ENCODE measurements at regions not wholly inside any gene's neighbourhood (a gene's known extent, or its start where the extent isn't known, plus 50 kb on each side); places are given as distances from the start of the nearest gene placed in this dataset.

DNA sequence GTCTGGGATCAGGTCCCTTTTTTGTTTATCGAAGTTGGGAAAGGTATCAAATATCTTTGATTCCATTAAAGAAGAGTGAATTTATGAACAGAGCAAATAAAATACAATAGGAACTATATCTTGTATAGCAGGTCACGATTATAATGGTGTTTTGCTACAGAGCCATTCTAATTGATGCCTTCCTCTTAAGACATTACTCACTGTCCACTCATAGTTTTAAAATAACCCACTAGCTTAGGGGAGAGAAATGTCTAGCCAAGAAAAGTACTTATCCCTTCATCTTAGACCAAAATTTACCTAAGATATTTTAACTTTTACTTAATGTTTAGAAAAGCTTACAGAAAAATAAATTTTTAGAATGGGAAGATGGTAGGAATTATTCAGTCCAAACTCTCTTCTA is 112.0 kb upstream of the PABPC4L start:
- TF ChIP-seq, protein P1, sequence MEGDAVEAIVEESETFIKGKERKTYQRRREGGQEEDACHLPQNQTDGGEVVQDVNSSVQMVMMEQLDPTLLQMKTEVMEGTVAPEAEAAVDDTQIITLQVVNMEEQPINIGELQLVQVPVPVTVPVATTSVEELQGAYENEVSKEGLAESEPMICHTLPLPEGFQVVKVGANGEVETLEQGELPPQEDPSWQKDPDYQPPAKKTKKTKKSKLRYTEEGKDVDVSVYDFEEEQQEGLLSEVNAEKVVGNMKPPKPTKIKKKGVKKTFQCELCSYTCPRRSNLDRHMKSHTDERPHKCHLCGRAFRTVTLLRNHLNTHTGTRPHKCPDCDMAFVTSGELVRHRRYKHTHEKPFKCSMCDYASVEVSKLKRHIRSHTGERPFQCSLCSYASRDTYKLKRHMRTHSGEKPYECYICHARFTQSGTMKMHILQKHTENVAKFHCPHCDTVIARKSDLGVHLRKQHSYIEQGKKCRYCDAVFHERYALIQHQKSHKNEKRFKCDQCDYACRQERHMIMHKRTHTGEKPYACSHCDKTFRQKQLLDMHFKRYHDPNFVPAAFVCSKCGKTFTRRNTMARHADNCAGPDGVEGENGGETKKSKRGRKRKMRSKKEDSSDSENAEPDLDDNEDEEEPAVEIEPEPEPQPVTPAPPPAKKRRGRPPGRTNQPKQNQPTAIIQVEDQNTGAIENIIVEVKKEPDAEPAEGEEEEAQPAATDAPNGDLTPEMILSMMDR (IDR thresholded peaks at IDR 0.05), result no peak
- Histone ChIP-seq H3K4me1 (no peaks in the 10 kb centered on the region), H3K36me3 (no peaks in the 10 kb centered on the region), H3K27me3 (no peaks in the 10 kb centered on the region), H3K9me3 (no peaks in the 10 kb centered on the region), H3K27ac (no peak overlapping the region), H3K9ac (ENCODE audit: low read depth in 2 of 2, low read length in 2 of 2) (no peak overlapping the region), H3K4me3 (no peak overlapping the region)
- no peak for DNase-seq
- intact Hi-C loops (cut with DNase I), result no loop called here

DNA sequence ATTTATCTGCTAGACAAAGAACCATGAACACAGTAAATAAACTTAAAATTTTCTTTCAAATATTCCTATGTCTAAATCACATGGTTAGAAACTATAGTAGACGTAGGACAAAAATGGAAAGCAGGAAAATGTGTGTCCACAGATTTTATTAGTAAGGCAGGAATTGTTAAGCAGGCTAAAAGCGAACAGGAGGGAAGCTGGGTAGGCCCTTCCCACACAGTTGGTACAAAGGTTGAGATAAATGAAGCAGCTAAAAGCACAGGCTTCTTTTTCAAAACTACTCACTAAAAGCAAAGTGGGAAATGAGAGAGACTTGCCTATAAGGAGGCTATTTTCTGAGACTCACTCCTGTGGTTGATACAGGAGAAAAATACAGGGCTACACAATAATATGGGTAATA is 108.1 kb upstream of the PABPC4L start:
- Histone ChIP-seq H3K36me3 (no peaks in the 10 kb centered on the region), H3K4me3 (no peak overlapping the region), H3K27ac (no peak overlapping the region), H3K27me3 (no peaks in the 10 kb centered on the region), H3K9ac (ENCODE audit: low read depth in 2 of 2, low read length in 2 of 2) (no peak overlapping the region), H3K4me1 (no peaks in the 10 kb centered on the region), H3K9me3 (no peaks in the 10 kb centered on the region)
- intact Hi-C loops (cut with DNase I), result no loop called here
- no peak for DNase-seq
- TF ChIP-seq, protein P1 (IDR thresholded peaks at IDR 0.05), result no peak

DNA sequence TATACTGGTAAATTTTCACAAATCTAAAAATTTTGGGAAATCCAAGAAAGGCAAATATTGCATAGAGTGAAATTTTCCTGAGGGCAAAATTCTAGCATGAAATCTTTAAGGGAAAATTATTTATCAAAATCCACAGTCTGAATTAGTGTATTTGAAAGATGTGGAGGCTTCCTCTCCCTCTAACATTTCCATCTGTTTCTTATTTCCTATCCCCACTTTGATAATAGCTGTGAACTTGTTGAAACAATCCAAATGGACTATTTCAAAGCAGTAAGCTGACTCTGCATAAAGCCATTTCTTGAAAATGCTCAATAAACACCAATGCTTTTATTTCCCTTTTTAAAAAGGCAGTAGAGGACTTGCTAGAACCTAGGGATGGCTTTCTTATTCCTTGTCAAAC is 107.3 kb upstream of the PABPC4L start:
- H3K27me3 ChIP-seq, result no peaks in the 10 kb centered on the region
- H3K4me3 ChIP-seq, result no peak overlapping the region
- H3K36me3 ChIP-seq, result no peaks in the 10 kb centered on the region
- DNase-seq, result no peak
- TF ChIP-seq, protein P1 (IDR thresholded peaks at IDR 0.05), result no peak
- intact Hi-C loops (cut with DNase I), result no loop called here
- no peaks in the 10 kb centered on the region for H3K4me1 ChIP-seq
- H3K9ac ChIP-seq (ENCODE audit: low read depth in 2 of 2, low read length in 2 of 2), result no peak overlapping the region
- no peak overlapping the region for H3K27ac ChIP-seq
- no peaks in the 10 kb centered on the region for H3K9me3 ChIP-seq

DNA sequence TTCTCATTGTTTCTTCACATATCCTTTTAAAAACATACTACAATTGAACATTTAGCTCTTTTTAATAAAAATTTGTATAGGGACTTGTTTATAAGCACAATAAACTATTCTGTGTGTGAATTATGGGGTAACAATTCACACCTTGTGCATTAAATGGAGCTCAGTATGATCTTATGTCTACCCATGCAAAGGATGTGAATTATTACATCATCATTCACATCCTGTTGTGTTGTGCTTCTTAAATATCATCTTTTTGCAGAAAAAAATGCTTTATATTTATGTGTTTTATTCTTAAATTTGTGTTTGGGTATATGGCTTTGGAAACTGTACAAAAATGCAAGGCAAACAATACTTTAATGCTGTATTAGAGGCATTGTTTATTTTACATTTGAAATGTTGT is 96.7 kb upstream of the PABPC4L start:
- H3K4me1 ChIP-seq, result no peaks in the 10 kb centered on the region
- H3K9me3 ChIP-seq, result no peaks in the 10 kb centered on the region
- intact Hi-C loops (cut with DNase I), result no loop called here
- no peaks in the 10 kb centered on the region for H3K27me3 ChIP-seq
- DNase-seq, result no peak
- TF ChIP-seq, protein P1 (IDR thresholded peaks at IDR 0.05), result no peak
- H3K4me3 ChIP-seq, result no peak overlapping the region
- no peak overlapping the region for H3K27ac ChIP-seq
- no peaks in the 10 kb centered on the region for H3K36me3 ChIP-seq
- no peak overlapping the region for H3K9ac ChIP-seq (ENCODE audit: low read depth in 2 of 2, low read length in 2 of 2)

DNA sequence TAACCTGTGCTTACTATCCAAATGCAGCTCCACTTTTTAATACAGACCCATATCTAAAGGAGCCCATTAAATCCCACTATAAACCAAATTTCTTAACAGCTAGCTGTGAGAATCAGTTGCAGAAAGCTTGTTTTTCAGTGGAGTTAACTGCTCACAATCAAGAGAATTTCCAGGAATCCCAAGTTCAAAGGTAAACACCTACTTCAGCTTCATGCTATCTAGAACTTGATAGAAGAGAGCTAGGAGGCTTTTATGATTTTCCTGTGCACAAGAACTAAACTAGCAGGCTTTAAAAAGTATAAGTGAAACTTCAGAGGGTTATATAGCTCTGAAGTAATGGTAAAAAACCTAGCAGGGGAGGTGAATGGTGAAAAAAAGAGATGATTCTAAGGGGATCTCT is 96.2 kb upstream of the PABPC4L start:
- no peak overlapping the region for H3K4me3 ChIP-seq
- intact Hi-C loops (cut with DNase I), result no loop called here
- H3K36me3 ChIP-seq, result no peaks in the 10 kb centered on the region
- H3K9me3 ChIP-seq, result no peaks in the 10 kb centered on the region
- no peak for DNase-seq
- no peaks in the 10 kb centered on the region for H3K27me3 ChIP-seq
- H3K4me1 ChIP-seq, result no peaks in the 10 kb centered on the region
- no peak overlapping the region for H3K27ac ChIP-seq
- no peak overlapping the region for H3K9ac ChIP-seq (ENCODE audit: low read depth in 2 of 2, low read length in 2 of 2)
- TF ChIP-seq, protein P1 (IDR thresholded peaks at IDR 0.05), result no peak

DNA sequence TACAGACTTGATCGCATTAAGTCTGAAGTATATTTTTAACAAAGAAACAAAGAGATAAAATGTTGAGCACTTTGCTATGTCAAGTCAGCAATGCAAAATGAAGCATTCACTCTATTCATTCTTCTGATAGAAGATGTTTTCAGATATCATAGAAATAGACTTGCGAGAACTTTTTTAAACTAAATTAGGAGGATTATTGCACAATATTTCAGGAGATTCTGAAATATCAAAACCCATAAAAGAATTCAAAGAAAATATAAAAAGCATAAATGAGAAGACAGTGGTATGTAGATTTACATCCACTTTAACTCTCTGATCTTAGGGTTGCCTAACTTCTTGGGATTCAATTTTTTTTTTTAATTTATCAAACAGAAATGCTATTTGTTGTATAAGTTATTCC is 81.1 kb upstream of the PABPC4L start:
- Histone ChIP-seq H3K9me3 (no peaks in the 10 kb centered on the region), H3K36me3 (no peaks in the 10 kb centered on the region), H3K9ac (ENCODE audit: low read depth in 2 of 2, low read length in 2 of 2) (no peak overlapping the region), H3K27me3 (no peaks in the 10 kb centered on the region), H3K4me1 (no peaks in the 10 kb centered on the region), H3K27ac (no peak overlapping the region), H3K4me3 (no peak overlapping the region)
- DNase-seq, result no peak
- intact Hi-C loops (cut with DNase I), result no loop called here
- TF ChIP-seq, protein P1 (IDR thresholded peaks at IDR 0.05), result no peak
